Lower lobe of right lung (tissue), 2 donors: ENCODE measurements at regions not wholly inside any gene's neighbourhood (a gene's known extent, or its start where the extent isn't known, plus 50 kb on each side); places are given as distances from the start of the nearest gene placed in this dataset.

Experiments
- ATAC-seq, 2 donors: fragments of 200-7000 bp; cut with Tn5 transposase; one replicate each; pipeline ENCODE4 v1.9.1; 2020 to 2022; ENCODE audit warnings: mild to moderate bottlenecking in 2 of 2, moderate library complexity in 2 of 2
- DNase-seq: peaks from one replicate; pipeline ENCODE4 v3.0.0-alpha.2; 2020
- H3K27ac ChIP-seq: fragments of 200-600 bp; one replicate; pipeline ENCODE4 v1.8.0; 2022
- H3K27me3 ChIP-seq: fragments of 200-600 bp; one replicate; pipeline ENCODE4 v1.8.0; 2022; ENCODE audit warnings: low read depth
- H3K36me3 ChIP-seq: fragments of 200-600 bp; one replicate; pipeline ENCODE4 v1.8.0; 2022; ENCODE audit warnings: mild to moderate bottlenecking
- H3K4me1 ChIP-seq: fragments of 200-600 bp; one replicate; pipeline ENCODE4 v1.8.0; 2022
- H3K4me3 ChIP-seq: fragments of 200-600 bp; one replicate; pipeline ENCODE4 v1.8.0; 2022; ENCODE audit warnings: mild to moderate bottlenecking
- H3K9me3 ChIP-seq: fragments of 200-600 bp; one replicate; pipeline ENCODE4 v1.8.0; 2022
- intact Hi-C: fragments of 100-400 bp; cut with DNase I; formaldehyde crosslinking; loops from one replicate; pipeline ENCODE4 v1.11.0; 2022
- TF ChIP-seq, protein P1 (sequence below): fragments of 200-600 bp; IDR thresholded peaks from one replicate; pipeline ENCODE4 v1.8.0; 2022; ENCODE audit warnings: antibody characterized with exemption, mild to moderate bottlenecking
- donor health status: DM: no; HTN: yes; CAD: no; lungs with severe emphysema.

DNA sequence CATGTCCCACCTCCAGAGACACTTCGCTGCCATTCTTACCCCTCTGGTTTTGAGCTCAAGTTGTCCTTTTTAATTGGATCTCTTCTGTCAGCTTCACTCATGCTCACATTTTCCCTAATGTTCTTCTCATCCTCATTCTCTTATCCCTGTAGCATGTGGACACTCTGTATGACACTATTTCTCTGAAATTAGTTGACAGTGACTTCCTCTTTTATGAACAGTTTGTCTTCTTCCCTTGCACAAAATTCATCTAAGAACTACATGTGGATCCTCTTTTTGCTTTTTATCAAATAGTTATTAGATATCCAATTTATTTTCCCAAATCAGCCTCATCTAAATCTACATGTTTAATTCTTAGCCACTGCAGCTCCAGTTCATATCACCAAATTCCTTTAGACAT is 676.2 kb downstream of the MAT2B start:
- TF ChIP-seq, protein P1, sequence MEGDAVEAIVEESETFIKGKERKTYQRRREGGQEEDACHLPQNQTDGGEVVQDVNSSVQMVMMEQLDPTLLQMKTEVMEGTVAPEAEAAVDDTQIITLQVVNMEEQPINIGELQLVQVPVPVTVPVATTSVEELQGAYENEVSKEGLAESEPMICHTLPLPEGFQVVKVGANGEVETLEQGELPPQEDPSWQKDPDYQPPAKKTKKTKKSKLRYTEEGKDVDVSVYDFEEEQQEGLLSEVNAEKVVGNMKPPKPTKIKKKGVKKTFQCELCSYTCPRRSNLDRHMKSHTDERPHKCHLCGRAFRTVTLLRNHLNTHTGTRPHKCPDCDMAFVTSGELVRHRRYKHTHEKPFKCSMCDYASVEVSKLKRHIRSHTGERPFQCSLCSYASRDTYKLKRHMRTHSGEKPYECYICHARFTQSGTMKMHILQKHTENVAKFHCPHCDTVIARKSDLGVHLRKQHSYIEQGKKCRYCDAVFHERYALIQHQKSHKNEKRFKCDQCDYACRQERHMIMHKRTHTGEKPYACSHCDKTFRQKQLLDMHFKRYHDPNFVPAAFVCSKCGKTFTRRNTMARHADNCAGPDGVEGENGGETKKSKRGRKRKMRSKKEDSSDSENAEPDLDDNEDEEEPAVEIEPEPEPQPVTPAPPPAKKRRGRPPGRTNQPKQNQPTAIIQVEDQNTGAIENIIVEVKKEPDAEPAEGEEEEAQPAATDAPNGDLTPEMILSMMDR, result no peak
- DNase-seq, result no peak
- Histone ChIP-seq H3K27me3 (no peaks in the 10 kb centered on the region), H3K9me3 (no peaks in the 10 kb centered on the region), H3K4me1 (no peaks in the 10 kb centered on the region), H3K27ac (no peak overlapping the region), H3K36me3 (no peaks in the 10 kb centered on the region), H3K4me3 (no peak overlapping the region)
- ATAC-seq, result no peak
- intact Hi-C loops, result no loop called here

DNA sequence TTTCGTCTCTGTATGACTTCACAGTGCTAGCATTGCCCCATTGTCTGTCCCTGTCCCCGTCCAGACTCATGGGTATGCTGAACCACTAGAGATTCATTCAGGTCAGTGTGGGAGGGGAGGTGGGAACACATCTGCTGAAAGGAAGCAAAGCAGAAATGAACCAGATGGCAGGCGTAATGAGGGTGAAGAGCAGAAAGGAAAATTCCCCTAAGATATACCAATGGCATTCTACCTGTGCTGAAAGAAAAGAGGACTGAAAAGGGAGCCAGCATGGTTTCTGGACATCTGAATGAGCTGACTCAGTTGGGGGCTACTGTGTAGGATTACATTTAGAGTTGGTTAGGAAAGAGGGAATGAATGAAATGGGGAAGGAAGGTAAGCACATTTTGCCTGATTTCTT is 678.7 kb downstream of the MAT2B start:
- DNase-seq (no peak), ATAC-seq (no peak)
- intact Hi-C loops, result no loop called here
- H3K4me3 ChIP-seq, result no peak overlapping the region
- no peaks in the 10 kb centered on the region for H3K4me1 ChIP-seq
- no peaks in the 10 kb centered on the region for H3K9me3 ChIP-seq
- no peaks in the 10 kb centered on the region for H3K27me3 ChIP-seq
- TF ChIP-seq, protein P1, result no peak
- no peak overlapping the region for H3K27ac ChIP-seq
- H3K36me3 ChIP-seq, result no peaks in the 10 kb centered on the region

DNA sequence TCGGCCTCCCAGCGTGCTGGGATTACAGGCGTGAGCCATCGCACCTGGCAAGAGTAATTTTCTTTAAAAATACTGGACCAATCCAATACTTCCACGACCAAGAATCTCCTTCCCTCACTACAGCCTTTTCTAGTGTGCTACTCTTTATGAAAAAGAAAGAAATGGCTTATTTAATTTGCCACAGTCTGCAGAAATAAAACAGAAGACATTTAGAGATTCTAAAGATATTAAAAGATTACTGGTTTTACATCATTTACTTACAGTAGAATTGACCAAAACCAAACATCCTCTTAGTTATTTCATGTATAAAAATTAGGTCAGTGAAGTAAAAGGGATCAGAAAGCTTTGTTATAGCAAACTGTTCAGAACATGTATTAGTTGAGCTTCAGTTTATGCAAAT is 679.6 kb downstream of the MAT2B start:
- DNase-seq, result no peak
- intact Hi-C loops, result no loop called here
- ATAC-seq, result no peak
- Histone ChIP-seq H3K36me3 (no peaks in the 10 kb centered on the region), H3K27me3 (no peaks in the 10 kb centered on the region), H3K4me3 (no peak overlapping the region), H3K9me3 (no peaks in the 10 kb centered on the region), H3K4me1 (no peaks in the 10 kb centered on the region), H3K27ac (no peak overlapping the region)
- TF ChIP-seq, protein P1, result no peak

DNA sequence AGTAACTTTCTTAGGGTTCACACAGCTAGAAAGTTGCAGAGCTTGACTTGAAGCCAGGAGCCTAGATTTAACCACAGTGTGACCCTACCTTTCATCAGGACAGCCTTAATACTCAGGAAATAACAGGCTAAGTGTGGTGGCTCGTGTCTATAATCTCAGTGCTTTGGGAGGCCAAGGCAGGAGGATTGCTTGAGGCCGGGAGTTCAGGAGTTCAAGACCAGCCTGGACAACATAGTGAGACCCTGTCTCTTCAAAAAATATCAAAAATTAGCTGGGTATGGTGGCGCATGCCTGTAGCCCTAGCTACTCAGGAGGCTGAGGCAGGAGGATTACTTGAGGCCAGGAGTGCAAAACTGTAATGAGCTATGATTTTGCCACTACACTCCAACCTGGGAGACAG is 681.1 kb downstream of the MAT2B start:
- Histone ChIP-seq H3K27me3 (no peaks in the 10 kb centered on the region), H3K36me3 (no peaks in the 10 kb centered on the region), H3K4me1 (no peaks in the 10 kb centered on the region), H3K4me3 (no peak overlapping the region), H3K27ac (no peak overlapping the region), H3K9me3 (no peaks in the 10 kb centered on the region)
- intact Hi-C loops, result no loop called here
- ATAC-seq (no peak), DNase-seq (no peak)
- TF ChIP-seq, protein P1, result no peak

DNA sequence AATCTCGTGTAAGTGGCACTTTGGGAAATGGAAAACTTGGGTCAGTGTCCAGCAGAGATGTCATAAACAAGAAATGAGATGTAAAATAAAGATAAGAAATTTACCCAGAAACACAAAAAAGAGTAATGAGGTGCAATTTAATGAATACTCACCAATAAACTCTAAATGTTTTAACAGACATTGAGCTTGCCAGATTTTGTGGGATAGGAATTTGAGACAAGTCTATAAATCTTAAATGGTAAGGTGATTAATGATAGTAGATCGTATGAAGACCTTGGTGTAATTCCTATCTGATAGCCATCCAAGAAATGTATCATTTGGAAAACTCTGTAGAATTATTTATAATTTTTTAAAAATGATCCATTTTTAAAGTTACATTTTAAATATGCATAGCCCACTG is 682.4 kb downstream of the MAT2B start:
- Histone ChIP-seq H3K27me3 (no peaks in the 10 kb centered on the region), H3K4me3 (no peak overlapping the region)
- intact Hi-C loops, result no loop called here

More for the DNA sequence above, 682.4 kb downstream of the MAT2B start:
- Histone ChIP-seq H3K9me3 (no peaks in the 10 kb centered on the region), H3K36me3 (no peaks in the 10 kb centered on the region), H3K27ac (no peak overlapping the region), H3K4me1 (no peaks in the 10 kb centered on the region)
- ATAC-seq (no peak), DNase-seq (no peak)
- TF ChIP-seq, protein P1, result no peak
